ENCODE measurements at regions not wholly inside any gene's neighbourhood (a gene's known extent, or its start where the extent isn't known, plus 50 kb on each side); places are given as distances from the start of the nearest gene placed in this dataset.

DNA sequence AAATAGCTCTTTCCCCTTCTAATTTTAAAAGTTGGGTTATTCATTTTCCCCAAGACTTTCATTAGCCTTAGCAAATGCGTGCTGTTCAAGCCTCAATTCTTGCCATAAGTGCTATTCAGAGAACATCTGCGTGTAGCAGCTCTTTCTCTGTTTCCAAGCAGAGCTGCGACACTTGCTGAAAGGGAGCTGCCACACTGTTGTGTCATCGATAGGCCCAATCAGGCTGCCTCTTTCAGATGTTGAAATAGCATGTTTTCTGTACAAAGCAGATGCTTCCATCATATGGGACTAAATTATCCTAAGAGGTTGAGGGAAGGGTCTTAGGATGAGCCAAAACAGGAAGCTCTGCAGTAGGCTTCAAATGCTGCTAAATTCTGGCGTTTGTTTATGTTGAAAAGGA is 220.9 kb upstream of the CDC14C start:
- WGBS, 2 donors, result 74% methylated on average over 5 of the region's 5 CpGs
- no peak for TF ChIP-seq POLR2A (IDR thresholded peaks at IDR 0.05)
- Histone ChIP-seq H3K4me1 (no peaks in the 10 kb centered on the region), H3K9me3 (no peaks in the 10 kb centered on the region), H3K27me3 (no peaks in the 10 kb centered on the region), H3K27ac (no peak overlapping the region), H3K36me3 (no peaks in the 10 kb centered on the region), H3K4me3 (no peak overlapping the region)
- no peak for DNase-seq
- no peak for ATAC-seq (ENCODE audit: low FRiP score in 2 of 2)

DNA sequence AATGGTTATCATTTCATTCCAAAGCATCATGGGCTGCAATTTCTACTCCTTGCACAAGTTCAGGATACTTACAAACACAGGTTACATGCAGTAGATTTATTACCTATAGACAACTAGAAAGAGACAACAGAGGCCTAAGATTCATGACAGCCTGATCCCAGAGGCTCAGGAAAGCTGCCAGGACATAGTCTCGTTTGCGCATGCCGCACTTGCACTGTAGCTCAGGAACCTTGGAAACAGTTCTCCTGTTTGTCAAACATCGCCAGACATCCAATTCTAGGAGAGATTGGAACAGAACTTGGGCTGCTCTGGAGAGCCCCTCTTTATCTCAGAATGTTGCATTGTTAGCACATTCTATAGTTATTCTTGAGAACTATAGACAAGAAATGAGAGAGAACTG is 216.2 kb upstream of the CDC14C start:
- Histone ChIP-seq H3K4me3 (no peak overlapping the region), H3K36me3 (no peaks in the 10 kb centered on the region), H3K27ac (no peak overlapping the region), H3K27me3 (no peaks in the 10 kb centered on the region), H3K4me1 (no peaks in the 10 kb centered on the region), H3K9me3 (no peaks in the 10 kb centered on the region)
- DNase-seq, result no peak
- TF ChIP-seq, protein P1, sequence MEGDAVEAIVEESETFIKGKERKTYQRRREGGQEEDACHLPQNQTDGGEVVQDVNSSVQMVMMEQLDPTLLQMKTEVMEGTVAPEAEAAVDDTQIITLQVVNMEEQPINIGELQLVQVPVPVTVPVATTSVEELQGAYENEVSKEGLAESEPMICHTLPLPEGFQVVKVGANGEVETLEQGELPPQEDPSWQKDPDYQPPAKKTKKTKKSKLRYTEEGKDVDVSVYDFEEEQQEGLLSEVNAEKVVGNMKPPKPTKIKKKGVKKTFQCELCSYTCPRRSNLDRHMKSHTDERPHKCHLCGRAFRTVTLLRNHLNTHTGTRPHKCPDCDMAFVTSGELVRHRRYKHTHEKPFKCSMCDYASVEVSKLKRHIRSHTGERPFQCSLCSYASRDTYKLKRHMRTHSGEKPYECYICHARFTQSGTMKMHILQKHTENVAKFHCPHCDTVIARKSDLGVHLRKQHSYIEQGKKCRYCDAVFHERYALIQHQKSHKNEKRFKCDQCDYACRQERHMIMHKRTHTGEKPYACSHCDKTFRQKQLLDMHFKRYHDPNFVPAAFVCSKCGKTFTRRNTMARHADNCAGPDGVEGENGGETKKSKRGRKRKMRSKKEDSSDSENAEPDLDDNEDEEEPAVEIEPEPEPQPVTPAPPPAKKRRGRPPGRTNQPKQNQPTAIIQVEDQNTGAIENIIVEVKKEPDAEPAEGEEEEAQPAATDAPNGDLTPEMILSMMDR (IDR thresholded peaks at IDR 0.05), result no peak
- TF ChIP-seq EP300 (IDR thresholded peaks at IDR 0.05) (no peak), POLR2AphosphoS5 (IDR thresholded peaks at IDR 0.05) (no peak), POLR2A (IDR thresholded peaks at IDR 0.05) (no peak)
- WGBS, 2 donors, result 72 to 81% methylated on average over 4 of the region's 4 CpGs
- no peak for ATAC-seq (ENCODE audit: low FRiP score in 2 of 2)

- H3K9me3 ChIP-seq, result no peaks in the 10 kb centered on the region
- 43 to 50% methylated on average over 7 of the region's 7 CpGs for WGBS, 2 donors
- no peak for DNase-seq
These were observed 215.7 kb upstream of the CDC14C start for GRCh38 chr7:48708635-48709034.

DNA sequence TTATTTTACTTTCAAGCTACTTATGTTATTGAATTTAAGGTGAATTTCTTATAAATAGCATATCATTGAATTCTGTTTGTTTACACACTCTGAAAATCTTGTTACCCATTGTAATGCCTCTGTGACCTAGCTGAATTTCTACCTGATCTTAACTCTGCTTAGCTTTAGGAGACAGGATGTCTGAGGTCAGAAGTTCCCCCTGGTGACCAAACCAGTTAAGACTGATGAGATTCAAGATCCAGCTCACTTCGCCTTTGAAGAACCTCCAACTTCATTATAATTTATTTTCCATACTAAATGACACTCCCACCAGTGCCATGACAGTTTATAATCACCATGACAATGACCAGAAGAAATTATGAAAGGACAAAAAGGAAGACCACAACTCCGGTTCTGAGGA is 213.4 kb upstream of the CDC14C start:
- no peak overlapping the region for H3K4me3 ChIP-seq
- H3K27me3 ChIP-seq, result no peaks in the 10 kb centered on the region
- WGBS, 2 donors, result 62 to 64% methylated on average over 2 of the region's 2 CpGs
- H3K4me1 ChIP-seq, result no peaks in the 10 kb centered on the region
- ATAC-seq (ENCODE audit: low FRiP score in 2 of 2), result no peak
- H3K36me3 ChIP-seq, result no peaks in the 10 kb centered on the region
- H3K9me3 ChIP-seq, result no peaks in the 10 kb centered on the region
- H3K27ac ChIP-seq, result no peak overlapping the region
- no peak for DNase-seq
- TF ChIP-seq EP300 (IDR thresholded peaks at IDR 0.05) (no peak), POLR2A (IDR thresholded peaks at IDR 0.05) (no peak), POLR2AphosphoS5 (IDR thresholded peaks at IDR 0.05) (no peak)
- TF ChIP-seq, protein P1 (IDR thresholded peaks at IDR 0.05), result no peak

More at GRCh38 chr7:48708635-48709034, 215.7 kb upstream of the CDC14C start:
- no peak overlapping the region for H3K27ac ChIP-seq
- no peak overlapping the region for H3K4me3 ChIP-seq
- no peak for TF ChIP-seq POLR2AphosphoS5 (IDR thresholded peaks at IDR 0.05)
- TF ChIP-seq POLR2A (IDR thresholded peaks at IDR 0.05), result no peak
- TF ChIP-seq, protein P1 (IDR thresholded peaks at IDR 0.05), result no peak
- H3K27me3 ChIP-seq, result no peaks in the 10 kb centered on the region
- ATAC-seq (ENCODE audit: low FRiP score in 2 of 2), result no peak
- H3K4me1 ChIP-seq, result no peaks in the 10 kb centered on the region
- no peaks in the 10 kb centered on the region for H3K36me3 ChIP-seq

DNA sequence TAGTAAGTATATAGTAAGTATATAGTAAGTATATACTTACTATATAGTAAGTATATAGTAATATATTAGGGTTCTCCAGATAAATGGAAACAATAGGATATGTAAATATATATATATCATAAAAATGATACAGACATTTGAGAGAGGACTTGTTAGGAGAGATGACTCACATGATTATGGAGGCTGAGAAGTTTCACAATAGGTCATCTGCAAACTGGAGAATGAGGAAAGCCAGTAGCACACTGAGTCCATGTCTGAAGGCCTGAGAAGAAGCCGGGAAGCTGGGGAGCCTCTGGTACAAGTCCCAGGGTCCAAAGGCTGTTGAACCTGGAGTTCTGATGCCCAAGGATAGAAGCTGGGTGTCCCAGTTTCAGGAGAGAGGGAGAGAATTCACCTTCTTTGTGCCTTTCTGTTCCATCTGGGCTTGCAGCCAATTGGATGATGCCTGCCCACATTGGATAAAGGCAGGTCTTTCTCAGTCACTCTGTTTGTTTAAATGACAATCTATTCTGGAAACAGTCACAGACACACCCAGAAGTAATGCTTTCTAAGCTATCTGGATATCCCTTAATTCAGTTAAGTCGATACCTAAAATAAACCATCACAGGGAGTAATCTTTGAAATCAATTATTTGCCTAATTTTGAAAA is 205.5 kb upstream of the CDC14C start:
- Histone ChIP-seq H3K27me3 (no peaks in the 10 kb centered on the region), H3K4me3 (no peak overlapping the region), H3K36me3 (no peaks in the 10 kb centered on the region), H3K4me1 (no peaks in the 10 kb centered on the region), H3K27ac (no peak overlapping the region), H3K9me3 (no peaks in the 10 kb centered on the region)
- TF ChIP-seq EP300 (IDR thresholded peaks at IDR 0.05), result no peak
- no peak for TF ChIP-seq POLR2A (IDR thresholded peaks at IDR 0.05)
- no peak for DNase-seq
- no peak for ATAC-seq (ENCODE audit: low FRiP score in 2 of 2)
- WGBS, 2 donors, result 52 to 54% methylated on average over 2 of the region's 2 CpGs

- no peak overlapping the region for H3K4me3 ChIP-seq
- 55 to 84% methylated on average over 3 of the region's 3 CpGs for WGBS, 2 donors
These were observed 195.5 kb upstream of the CDC14C start for GRCh38 chr7:48728799-48729198.

More at GRCh38 chr7:48728799-48729198, 195.5 kb upstream of the CDC14C start:
- H3K9me3 ChIP-seq, result no peaks in the 10 kb centered on the region
- TF ChIP-seq EP300 (IDR thresholded peaks at IDR 0.05), result no peak
- no peak for TF ChIP-seq POLR2AphosphoS5 (IDR thresholded peaks at IDR 0.05)
- TF ChIP-seq, protein P1 (IDR thresholded peaks at IDR 0.05), result no peak
- TF ChIP-seq POLR2A (IDR thresholded peaks at IDR 0.05), result no peak
- H3K27me3 ChIP-seq, result no peaks in the 10 kb centered on the region
- H3K36me3 ChIP-seq, result no peaks in the 10 kb centered on the region
- ATAC-seq (ENCODE audit: low FRiP score in 2 of 2), result no peak
- no peaks in the 10 kb centered on the region for H3K4me1 ChIP-seq
- DNase-seq, result no peak
- no peak overlapping the region for H3K27ac ChIP-seq
